Skin of body (tissue), 1 donor: ENCODE measurements at regions not wholly inside any gene's neighbourhood (a gene's known extent, or its start where the extent isn't known, plus 50 kb on each side); places are given as distances from the start of the nearest gene placed in this dataset.
A peak's percentile ranks its signal among the peaks of the same experiment; 100 is the strongest.

Experiments
- DNase-seq: peaks from one replicate; lab custom pipeline; 2025; lab: John Stamatoyannopoulos, UW

GRCh38 chr7:25625306-25625992 is 397.2 kb upstream of the NPVF start:
- DNase-seq, result no peak

- DNase-seq, result no peak
These were observed 398.3 kb upstream of the NPVF start for GRCh38 chr7:25626451-25627131.

GRCh38 chr7:25628446-25628845 is 400.2 kb upstream of the NPVF start:
- no peak for DNase-seq

GRCh38 chr7:25632616-25633015 is 404.3 kb upstream of the NPVF start:
- DNase-seq, result no peak

- DNase-seq, result no peak
These were observed 405.2 kb upstream of the NPVF start for GRCh38 chr7:25633426-25634036.

GRCh38 chr7:25636168-25636567 is 407.9 kb upstream of the NPVF start:
- no peak for DNase-seq

- DNase-seq, result no peak
These were observed 408.6 kb upstream of the NPVF start for GRCh38 chr7:25636871-25637283.

- peak; percentile 39 for DNase-seq
These were observed 409.8 kb upstream of the NPVF start for GRCh38 chr7:25638068-25638467.

- DNase-seq, result no peak
These were observed 410.4 kb upstream of the NPVF start for GRCh38 chr7:25638590-25639244.

GRCh38 chr7:25642849-25643248 is 414.6 kb upstream of the NPVF start:
- DNase-seq, result no peak

GRCh38 chr7:25643286-25643685 is 415.0 kb upstream of the NPVF start:
- no peak for DNase-seq

- DNase-seq, result no peak
These were observed 415.6 kb upstream of the NPVF start for GRCh38 chr7:25643770-25644394.

GRCh38 chr7:25646726-25647413 is 418.6 kb upstream of the NPVF start:
- DNase-seq, result no peak

GRCh38 chr7:25647872-25648271 is 419.6 kb upstream of the NPVF start:
- DNase-seq, result no peak

GRCh38 chr7:25652366-25652765 is 424.1 kb upstream of the NPVF start:
- no peak for DNase-seq

GRCh38 chr7:25653384-25653783 is 425.1 kb upstream of the NPVF start:
- DNase-seq, result no peak

- DNase-seq, result no peak
These were observed 427.8 kb upstream of the NPVF start for GRCh38 chr7:25656071-25656470.

- peak; percentile 87 for DNase-seq
These were observed 428.3 kb upstream of the NPVF start for GRCh38 chr7:25656581-25657026.

- no peak for DNase-seq
These were observed 430.1 kb upstream of the NPVF start for GRCh38 chr7:25658375-25658774.

GRCh38 chr7:25659841-25660240 is 431.6 kb upstream of the NPVF start:
- no peak for DNase-seq
